NCI-H146 treated with DMSO at 0.1 percent for 48 hours (cell line): ENCODE measurements at regions not wholly inside any gene's neighbourhood (a gene's known extent, or its start where the extent isn't known, plus 50 kb on each side); places are given as distances from the start of the nearest gene placed in this dataset.
"Not testable (repeated sequence)": the region's sequence is repeated elsewhere in the genome, so short reads cannot be mapped to it uniquely, and the experiment has no call there.

ENCODE experiments used
- DNase-seq: peaks from one replicate; lab custom pipeline; 2025; ENCODE audit not compliant: unreplicated experiment; lab: John Stamatoyannopoulos, UW

DNA sequence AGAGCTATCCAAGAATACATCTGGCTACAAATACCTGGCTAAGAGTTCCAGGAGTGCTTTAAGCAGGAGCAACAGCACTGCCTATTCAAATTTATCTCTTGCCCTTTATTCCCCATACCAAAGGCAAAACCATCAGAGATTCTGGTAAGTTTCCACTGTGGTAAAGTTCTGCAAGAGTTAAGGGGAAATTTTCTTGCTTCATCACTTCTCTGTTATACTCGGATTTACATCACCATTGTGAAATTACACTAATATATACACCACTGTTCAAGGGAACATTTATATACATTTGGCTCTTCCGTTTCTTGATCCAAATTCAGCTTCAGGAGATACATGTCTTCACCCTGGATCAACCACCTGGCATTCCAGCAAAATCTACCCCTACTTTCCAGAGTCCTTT lies 70.8 kb upstream of the PTPN13 start:
- DNase-seq, result no peak

DNA sequence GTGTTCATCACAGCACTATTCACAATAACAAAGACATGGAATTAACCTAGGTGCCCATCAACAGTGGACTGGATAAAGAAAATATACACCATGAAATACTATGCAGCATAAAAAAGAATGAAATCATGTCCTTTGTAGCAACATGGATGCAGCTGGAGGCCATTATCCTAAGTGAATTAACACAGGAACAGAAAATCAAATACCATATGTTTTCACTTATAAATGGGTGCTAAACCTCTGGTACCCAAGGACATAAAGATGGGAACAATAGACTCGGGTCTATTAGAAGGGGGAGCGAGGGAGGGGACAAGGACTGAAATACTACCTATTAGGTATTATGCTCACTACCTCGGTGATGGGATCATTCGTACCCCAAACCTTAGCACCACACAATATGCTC lies 66.4 kb upstream of the PTPN13 start:
- not testable (repeated sequence) for DNase-seq

DNA sequence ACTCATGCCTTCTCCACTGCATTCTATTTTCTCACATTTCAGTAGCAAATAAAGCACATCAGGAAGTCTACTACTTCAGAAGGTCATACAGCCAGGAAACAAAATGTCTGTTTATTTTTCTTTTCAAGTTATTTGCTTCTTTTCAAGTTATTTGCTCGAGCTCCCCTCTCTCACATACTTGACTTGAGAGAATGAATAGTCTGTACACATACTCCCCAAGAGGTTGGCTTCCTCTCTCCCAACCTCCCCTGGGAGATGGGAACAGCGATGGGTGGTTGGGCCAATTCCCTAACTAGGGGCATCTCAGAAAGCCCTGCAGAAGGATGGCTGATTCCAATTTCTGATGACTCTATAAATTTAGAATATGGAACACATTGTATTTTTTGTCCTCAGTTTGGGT lies 64.7 kb upstream of the PTPN13 start:
- DNase-seq, result no peak

- DNase-seq, result no peak
Measured at GRCh38 chr4:86530183-86530582, 63.9 kb upstream of the PTPN13 start.

DNA sequence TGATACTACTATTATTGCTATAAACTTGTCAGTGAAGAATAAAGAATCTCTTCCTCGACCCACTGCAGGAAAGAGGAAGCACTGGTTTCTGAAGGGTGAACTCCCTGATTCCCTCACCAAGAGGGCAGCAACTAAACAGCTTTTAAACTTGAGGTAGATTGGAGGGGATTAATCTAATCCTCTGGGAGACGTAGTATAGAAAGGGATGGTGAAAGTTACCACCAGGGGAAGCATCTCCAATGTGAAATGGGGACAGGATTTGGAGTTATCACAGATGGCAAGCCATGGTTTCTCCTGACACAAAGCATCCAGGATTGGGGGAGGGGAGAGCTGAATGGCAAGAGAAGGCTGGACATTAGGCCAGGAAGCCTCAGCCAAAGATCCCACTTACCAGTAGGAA lies 62.7 kb upstream of the PTPN13 start:
- no peak for DNase-seq

- no peak for DNase-seq
Measured at GRCh38 chr4:86532851-86533250, 61.3 kb upstream of the PTPN13 start.

GRCh38 chr4:86536151-86536550 lies 58.0 kb upstream of the PTPN13 start:
- DNase-seq, result no peak

GRCh38 chr4:86542319-86543027 lies 51.6 kb upstream of the PTPN13 start:
- no peak for DNase-seq

DNA sequence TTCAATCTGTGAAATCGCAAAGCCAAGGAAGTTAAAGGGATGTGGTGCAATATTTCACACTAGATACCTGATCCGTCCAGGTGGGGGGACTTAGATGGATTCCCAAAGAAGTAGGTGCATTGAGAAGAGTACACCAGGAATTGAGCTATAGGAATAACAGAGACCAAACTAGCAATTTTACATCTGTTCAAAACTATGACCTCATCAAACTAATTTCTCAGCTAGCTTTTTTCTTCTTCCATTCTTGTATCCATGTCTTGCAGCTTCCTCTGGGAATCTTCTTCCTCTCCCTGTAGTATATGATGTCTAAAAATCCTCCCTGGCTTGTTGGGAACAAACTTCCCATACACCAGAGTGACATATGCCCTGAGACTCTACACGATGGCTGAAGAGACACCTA lies 51.0 kb upstream of the PTPN13 start:
- DNase-seq, result no peak

DNA sequence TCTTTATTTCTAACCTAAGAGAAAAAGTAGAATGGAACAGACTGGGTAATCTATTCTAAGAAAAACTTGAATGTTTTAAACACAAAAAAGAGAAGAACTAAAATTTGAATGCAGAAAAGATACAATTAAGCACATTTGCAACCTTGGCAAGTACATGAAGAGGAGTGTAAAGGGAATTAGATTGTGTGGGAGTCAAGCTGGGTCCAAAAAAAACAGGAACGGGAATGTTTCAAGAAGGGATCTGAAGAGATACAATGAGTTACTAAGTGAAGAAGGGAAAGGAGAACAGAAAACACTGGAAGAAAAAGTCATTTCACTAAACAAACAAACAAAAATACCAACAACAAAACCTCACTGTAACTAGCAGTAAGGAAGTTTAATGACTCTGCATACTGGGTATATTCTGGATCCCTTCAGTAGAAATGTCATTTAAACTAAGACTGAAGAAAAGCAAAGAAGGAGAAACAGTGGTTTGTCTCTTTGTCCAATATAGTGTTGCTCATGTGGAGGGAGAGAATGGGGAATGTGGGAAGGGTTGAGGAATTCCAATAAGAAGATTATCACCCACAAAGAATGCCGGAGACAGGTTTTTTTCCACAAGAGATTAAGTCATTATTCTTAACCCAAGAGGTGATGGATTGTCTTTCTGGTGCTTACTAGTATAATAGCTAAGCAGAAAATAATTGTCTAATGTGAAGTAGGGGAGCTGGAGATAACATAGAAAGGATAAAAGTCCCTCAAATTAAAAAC lies 50.4 kb upstream of the PTPN13 start:
- no peak for DNase-seq

GRCh38 chr4:86544310-86544966 lies 49.7 kb upstream of the PTPN13 start:
- DNase-seq, result no peak
